NCI-H2171 treated with DMSO at 0.1 percent for 48 hours (cell line): ENCODE measurements at regions not wholly inside any gene's neighbourhood (a gene's known extent, or its start where the extent isn't known, plus 50 kb on each side); places are given as distances from the start of the nearest gene placed in this dataset.

Source experiments
- DNase-seq: peaks from one replicate; lab custom pipeline; 2025; lab: John Stamatoyannopoulos, UW

DNA sequence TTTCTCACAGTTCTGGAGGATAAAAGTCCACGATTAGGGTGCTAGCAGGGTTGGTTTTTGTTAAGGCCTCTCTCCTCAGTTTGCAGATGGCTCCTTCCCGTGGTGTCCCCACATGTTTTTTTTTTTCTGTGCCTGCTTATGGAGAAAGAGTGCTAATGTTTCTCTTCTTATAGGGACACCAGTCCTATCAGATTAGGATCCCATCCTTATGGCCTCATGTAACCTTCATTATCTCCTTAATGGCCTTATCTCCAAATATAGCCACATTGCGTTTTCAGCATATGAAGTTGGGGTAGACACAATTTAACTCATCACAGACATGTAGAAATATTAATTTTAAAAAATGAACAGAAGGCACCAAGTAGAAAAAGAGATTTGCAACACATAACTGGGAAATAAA is 755.7 kb upstream of the CELF4 start:
- no peak for DNase-seq

DNA sequence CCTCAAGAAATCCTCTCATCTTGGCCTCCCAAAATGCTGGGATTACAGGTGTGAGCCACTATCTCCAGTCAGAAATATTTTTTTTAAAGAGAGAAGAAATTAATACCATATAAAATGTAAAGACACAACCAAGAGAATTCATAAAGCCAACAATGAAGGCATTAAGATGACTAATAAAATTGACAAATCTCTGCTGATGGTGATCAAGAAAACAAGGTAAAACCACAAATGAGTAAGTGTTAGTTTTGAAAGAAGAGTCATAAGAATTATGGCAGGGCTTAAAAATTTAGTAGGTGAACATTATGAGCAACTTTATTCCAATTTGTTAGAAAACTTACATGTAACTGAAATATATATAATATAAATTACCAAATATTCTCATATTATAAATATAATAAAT is 752.8 kb upstream of the CELF4 start:
- no peak for DNase-seq

- DNase-seq, result no peak
These were observed 748.2 kb upstream of the CELF4 start for GRCh38 chr18:38313831-38314230.

DNA sequence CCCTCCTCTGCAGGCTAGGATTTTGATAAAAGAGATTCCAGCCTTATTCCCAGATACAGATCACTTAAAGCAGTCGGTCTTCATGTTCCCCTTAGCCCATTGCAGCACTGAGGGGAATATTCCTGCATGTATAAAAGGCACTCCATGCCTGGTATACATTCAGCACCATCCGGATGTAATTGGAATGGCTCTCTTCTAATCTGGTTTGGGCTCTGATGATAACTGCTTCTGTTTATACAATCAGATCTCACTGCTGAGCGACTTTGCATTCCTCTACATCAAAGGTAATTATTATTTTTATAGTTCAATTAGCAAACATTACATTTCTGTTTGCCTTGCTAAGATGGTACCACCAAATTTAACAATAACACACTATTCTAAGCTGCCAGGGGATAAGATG is 746.9 kb upstream of the CELF4 start:
- no peak for DNase-seq

DNA sequence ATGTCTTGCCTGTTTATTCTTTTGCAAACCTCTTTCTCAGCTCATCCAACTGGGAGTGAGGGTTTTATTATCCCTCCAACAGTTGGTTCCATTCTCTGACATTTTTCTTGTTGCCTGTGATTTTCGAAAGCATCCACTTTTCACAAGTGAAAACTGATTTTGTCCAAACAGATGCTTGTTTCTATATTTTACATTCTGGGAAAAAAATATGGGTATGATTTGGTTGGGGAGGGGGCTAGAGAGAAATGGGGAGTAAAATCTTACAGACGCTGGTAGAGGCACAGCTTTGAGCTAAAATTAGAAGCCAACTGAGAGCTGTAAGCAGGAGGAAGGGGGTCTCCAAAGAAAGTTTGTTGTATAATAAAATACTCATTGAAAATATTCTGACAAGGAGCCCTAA is 745.3 kb upstream of the CELF4 start:
- no peak for DNase-seq

DNA sequence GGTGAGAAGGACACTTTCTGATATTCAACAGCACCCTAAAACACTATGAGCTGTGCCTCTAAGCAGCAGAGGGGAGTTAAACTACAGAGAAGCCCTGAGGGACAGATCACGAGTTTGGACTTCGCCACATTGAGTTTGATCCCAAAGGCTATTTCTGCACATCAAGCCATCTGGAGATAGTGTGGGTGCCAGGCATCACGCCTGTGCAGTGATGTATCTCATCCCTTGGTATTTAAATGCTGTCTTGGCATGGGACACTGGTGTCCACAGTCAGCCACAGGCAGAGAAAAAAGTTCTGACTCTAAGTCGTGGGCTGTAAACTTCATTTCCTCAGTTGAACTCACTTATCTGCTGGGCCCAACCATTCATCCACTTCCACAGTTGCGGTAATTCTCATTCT is 742.3 kb upstream of the CELF4 start:
- no peak for DNase-seq

- DNase-seq, result no peak
These were observed 740.4 kb upstream of the CELF4 start for GRCh38 chr18:38305961-38306360.

- no peak for DNase-seq
These were observed 736.0 kb upstream of the CELF4 start for GRCh38 chr18:38301621-38302020.

DNA sequence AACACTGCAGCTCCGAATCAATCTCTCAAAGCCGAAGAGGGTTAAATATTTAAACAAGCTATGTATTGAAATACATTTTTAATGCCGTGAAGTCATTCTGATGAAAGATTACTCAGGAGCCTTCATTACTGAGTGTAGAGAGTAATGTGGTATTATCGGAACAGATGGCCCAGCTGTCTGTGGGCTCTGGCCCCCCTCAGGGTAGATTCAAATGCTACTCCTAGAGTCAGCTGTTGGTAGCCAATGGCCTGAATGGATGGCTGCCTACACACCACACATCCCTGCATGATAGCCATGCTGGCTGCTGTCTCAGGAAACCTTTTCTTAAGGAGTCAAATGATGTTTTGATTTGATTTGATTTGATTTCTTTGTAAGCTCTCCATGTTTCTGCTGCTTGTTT is 732.3 kb upstream of the CELF4 start:
- DNase-seq, result peak; percentile 47

DNA sequence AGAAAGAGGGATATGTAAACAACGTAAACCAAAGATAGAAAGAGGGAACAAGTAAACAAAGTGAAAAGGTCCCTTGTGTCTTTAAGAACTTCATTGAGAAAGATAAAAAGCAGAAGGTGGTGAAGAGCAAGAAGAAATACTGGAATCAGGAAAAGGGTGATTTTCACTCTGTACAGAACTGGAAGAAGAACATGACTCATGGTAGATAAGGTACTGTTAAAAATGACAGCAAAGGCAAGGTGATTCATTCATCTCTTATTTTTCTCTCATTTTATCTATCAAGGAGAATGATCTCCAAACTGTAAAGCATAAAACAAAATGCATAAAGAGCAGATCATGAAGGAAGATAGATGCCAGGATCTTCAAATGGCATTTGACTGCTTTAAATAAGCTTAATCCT is 724.6 kb upstream of the CELF4 start:
- DNase-seq, result no peak

DNA sequence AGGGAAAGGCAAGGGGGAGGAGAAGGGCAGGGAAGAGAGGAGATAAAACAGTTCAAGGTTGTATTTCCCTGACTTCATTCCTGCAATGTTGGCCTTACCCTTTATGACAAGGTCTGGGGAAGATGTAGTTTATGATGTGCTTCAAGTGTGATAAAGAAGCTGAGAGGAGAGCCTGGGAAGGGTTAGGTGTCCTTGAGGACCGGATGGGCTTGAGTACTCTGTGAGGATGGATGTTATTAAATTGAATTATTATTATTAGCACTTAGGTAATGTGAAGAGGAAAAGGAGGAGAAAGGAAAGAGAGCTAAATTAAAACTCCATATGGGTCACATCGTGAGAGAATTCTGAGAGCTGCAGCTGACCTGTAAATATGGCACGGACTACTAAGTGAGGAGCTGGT is 719.4 kb upstream of the CELF4 start:
- no peak for DNase-seq

- DNase-seq, result no peak
These were observed 697.5 kb upstream of the CELF4 start for GRCh38 chr18:38263066-38263465.

GRCh38 chr18:38262661-38263060 is 697.1 kb upstream of the CELF4 start:
- DNase-seq, result no peak

DNA sequence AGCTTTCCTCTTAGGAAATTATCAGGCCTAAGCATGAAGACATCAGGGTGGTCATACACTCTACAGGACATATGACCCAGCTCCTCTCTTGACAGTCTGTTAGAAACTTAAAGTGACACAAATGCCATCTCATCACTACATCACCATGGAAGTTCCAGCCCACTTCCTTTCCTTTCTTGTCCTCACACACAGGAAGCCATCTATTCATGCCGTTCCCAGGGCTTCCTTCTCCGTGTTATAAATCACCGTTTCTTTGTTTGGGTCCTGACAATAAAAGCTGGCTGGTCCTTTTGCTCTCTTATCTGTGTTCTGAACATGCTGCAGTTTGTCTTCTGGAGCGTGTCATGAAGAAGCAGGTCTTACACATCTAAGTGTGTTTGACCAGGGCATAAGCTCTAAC is 692.1 kb upstream of the CELF4 start:
- DNase-seq, result no peak

- no peak for DNase-seq
These were observed 690.8 kb upstream of the CELF4 start for GRCh38 chr18:38256366-38256765.

- DNase-seq, result no peak
These were observed 685.4 kb upstream of the CELF4 start for GRCh38 chr18:38250971-38251370.

DNA sequence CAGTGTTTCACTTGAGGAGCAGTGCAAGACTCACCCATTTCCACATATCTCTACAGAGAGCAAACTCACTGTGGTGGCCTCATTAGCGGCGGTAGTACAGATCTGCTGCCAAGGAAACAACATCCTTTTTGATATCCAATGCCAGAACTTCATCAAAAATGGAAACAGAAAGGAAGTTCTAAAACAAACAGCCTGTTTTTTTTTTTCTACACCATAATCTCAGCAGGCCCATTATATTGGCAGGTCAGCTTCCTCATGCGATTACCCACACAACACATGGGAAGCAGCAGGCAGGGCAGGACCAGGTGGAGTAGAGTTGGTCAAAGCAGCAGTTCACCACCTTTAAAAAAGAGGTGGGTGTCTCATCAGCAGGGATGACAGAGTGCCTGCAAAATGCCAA is 678.9 kb upstream of the CELF4 start:
- no peak for DNase-seq

DNA sequence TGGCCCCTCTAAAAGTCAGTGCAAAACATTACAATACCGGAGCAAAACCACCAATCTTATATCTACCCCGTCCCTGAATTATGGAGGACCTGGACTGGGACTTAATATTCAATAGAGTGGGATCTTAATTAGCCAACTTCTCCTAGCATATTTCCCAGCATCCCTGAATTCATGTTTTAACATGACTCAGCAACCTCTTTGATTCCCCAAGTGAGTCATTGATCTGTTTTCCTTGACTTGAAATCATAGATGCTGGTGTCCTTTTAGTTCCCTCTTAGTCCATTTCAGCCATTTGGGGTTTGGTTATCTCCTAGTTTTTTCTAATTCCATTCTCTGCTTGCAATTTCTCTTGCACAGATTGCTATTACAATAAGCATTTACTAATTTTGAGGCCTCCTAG is 677.7 kb upstream of the CELF4 start:
- DNase-seq, result no peak

DNA sequence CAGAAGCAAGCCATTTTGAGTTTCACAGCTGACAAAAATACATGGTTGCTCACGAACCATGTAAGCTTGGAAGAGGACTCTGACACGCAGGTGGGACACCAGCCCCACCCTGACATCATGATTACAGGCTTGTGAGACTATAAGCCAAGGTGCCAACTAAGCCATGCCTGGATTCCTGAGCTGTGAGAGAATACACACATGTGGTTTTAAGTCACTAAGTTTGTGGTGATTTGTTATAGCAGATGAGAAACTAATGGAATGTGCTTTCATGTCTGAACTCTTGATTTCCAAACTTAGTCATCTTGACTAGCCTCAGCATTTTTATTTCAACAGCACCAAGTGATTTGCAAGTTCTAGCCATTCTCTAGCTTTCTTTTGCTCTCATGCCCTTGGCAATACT is 676.1 kb upstream of the CELF4 start:
- DNase-seq, result no peak

DNA sequence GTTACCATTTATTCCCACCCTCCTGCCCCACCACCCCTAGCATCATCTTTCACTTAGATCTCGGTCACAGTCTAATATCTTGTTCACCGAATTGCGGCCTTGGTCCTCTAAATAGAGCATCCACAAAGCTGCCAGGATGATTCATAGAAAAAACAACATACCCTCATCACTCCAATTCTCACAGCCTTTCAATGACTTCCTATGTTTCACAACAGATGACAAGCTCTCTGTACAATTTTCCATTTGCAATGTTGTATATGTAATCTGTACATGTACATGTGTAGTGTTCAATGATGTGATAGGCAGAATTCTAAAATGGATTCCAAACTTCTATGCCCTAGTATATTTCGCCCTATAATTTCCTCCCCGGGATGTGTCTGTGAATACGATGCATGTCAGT is 675.6 kb upstream of the CELF4 start:
- no peak for DNase-seq

DNA sequence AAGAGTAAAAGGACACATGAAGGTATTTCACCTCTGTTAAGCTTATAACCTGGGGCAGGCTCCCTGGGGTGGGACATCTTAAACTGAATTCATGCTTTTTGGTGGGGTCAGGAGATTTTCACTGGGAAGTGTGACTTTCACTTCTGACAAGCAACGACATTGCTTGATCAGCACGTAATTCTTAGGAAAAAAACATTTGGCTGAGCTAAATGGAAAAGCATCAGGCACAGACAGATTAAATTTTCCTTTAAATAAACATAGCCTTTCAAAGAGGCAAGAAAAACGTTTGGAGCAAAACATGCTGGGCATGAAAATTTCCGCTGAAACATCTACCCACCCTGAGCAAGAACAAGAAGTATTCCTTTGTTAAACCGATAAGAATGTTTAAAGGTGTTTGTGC is 674.0 kb upstream of the CELF4 start:
- no peak for DNase-seq

- no peak for DNase-seq
These were observed 672.2 kb upstream of the CELF4 start for GRCh38 chr18:38237796-38238195.

- DNase-seq, result peak; percentile 4
These were observed 656.0 kb upstream of the CELF4 start for GRCh38 chr18:38221476-38222100.

- DNase-seq, result no peak
These were observed 633.4 kb upstream of the CELF4 start for GRCh38 chr18:38198956-38199355.

DNA sequence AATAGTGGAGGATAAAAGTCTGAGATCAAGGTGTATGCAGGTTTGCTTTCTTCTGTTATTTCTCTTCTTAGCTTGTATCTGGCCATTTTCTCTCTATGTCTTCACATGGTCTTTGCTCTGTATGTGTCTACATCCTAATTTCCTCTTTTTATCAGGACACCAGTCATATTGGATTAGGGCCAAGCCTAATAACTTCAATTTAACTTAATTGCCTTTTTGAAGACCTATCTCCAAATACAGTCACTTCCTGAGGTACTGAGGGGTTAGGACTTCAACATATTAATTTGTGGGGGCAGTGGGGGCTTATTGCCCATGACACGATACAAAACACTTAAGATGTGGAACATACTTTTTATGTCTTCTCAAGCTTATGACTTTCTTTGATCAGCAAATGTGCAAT is 632.9 kb upstream of the CELF4 start:
- no peak for DNase-seq
